GM18861 (cell line): ENCODE measurements at regions not wholly inside any gene's neighbourhood (a gene's known extent, or its start where the extent isn't known, plus 50 kb on each side); places are given as distances from the start of the nearest gene placed in this dataset.
A peak's percentile ranks its signal among the peaks of the same experiment; 100 is the strongest.

Source experiments
- ATAC-seq: cut with Tn5 transposase; IDR thresholded peaks from one replicate; pipeline ENCODE4 v1.9.1; 2021; ENCODE audit not compliant: unreplicated experiment

GRCh38 chr5:67353500-67354450 is 157.2 kb upstream of the CD180 start:
- no peak for ATAC-seq

- no peak for ATAC-seq
Measured at GRCh38 chr5:67350618-67351201, 154.1 kb upstream of the CD180 start.

GRCh38 chr5:67350185-67350584 is 153.6 kb upstream of the CD180 start:
- ATAC-seq = no peak

GRCh38 chr5:67347821-67348220 is 151.2 kb upstream of the CD180 start:
- no peak for ATAC-seq

- ATAC-seq = no peak
Measured at GRCh38 chr5:67346611-67347010, 150.0 kb upstream of the CD180 start.

- ATAC-seq = no peak
Measured at GRCh38 chr5:67344870-67345269, 148.3 kb upstream of the CD180 start.

- no peak for ATAC-seq
Measured at GRCh38 chr5:67343835-67344234, 147.2 kb upstream of the CD180 start.

GRCh38 chr5:67341478-67341877 is 144.9 kb upstream of the CD180 start:
- ATAC-seq = no peak

- no peak for ATAC-seq
Measured at GRCh38 chr5:67339219-67339767, 142.7 kb upstream of the CD180 start.

- no peak for ATAC-seq
Measured at GRCh38 chr5:67338421-67338820, 141.8 kb upstream of the CD180 start.

- ATAC-seq = no peak
Measured at GRCh38 chr5:67337751-67338150, 141.2 kb upstream of the CD180 start.

- no peak for ATAC-seq
Measured at GRCh38 chr5:67335426-67335825, 138.8 kb upstream of the CD180 start.

- ATAC-seq = no peak
Measured at GRCh38 chr5:67334373-67334772, 137.8 kb upstream of the CD180 start.

- ATAC-seq = no peak
Measured at GRCh38 chr5:67333171-67333570, 136.6 kb upstream of the CD180 start.

GRCh38 chr5:67331296-67331925 is 134.8 kb upstream of the CD180 start:
- ATAC-seq = no peak

- ATAC-seq = no peak
Measured at GRCh38 chr5:67319935-67320725, 123.5 kb upstream of the CD180 start.

GRCh38 chr5:67318746-67319145 is 122.1 kb upstream of the CD180 start:
- no peak for ATAC-seq

GRCh38 chr5:67317603-67318002 is 121.0 kb upstream of the CD180 start:
- ATAC-seq = no peak

GRCh38 chr5:67316695-67317094 is 120.1 kb upstream of the CD180 start:
- ATAC-seq = no peak

- peak; percentile 73 for ATAC-seq
Measured at GRCh38 chr5:67315082-67315989, 118.7 kb upstream of the CD180 start.
